ENCODE measurements at regions not wholly inside any gene's neighbourhood (a gene's known extent, or its start where the extent isn't known, plus 50 kb on each side); places are given as distances from the start of the nearest gene placed in this dataset.

DNA sequence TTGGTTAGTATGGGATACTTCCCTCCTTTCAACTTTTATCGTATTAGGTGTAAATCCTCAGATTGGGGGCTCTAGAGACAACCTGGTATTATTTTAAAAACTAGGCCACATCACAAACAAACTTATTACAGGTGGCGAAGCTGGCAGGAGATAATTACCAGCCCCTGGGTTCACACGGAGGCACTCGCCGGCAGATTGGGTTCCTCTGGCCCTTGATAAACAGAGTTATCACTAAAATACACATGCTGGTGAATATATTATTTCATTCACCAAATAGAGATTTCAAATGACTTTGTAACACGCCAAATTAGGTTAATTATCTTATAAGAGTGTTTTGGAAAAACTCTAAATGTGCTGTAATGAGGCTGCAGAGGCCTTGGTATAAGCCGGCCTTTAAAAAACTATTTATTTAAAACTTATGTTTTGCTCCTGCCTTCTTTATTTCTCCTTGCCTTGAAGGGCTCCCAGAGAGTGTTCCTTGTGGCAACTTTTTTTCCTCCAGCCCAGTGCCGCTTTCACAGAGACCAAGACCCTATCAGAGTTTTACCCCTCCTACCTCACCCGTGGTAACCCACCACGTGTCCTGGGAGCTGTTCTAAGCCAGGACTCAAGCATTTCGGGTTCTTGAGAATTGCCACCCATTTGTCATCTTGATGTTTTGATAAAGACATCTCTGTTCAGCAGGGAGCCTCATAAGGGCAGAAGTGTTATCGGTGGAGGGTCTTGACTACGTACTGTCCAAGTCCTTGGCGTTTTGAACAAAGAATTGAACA is 468.6 kb upstream of the CFAP20DC start:
- Mint-ChIP-seq H3K27me3 (no peaks in the 10 kb centered on the region), H3K9me3 (no peaks in the 10 kb centered on the region), H3K4me3 (no peak overlapping the region), H3K4me1 (ENCODE audit: low read depth) (peaks cover 19% of the 10 kb centered on the region), H3K27ac (no peak overlapping the region), H3K36me3 (ENCODE audit: low read depth) (no peaks in the 10 kb centered on the region)
- DNase-seq (no peak), ATAC-seq (no peak)
- intact Hi-C loops (cut with micrococcal nuclease): no loop called here
- CTCF ChIA-PET: interaction anchor here (1.3 kb wide), 1 partner anchor 306 kb away, joined by 3 read pairs; no protein-coding TSS in a partner anchor
- TF ChIP-seq, protein P1, sequence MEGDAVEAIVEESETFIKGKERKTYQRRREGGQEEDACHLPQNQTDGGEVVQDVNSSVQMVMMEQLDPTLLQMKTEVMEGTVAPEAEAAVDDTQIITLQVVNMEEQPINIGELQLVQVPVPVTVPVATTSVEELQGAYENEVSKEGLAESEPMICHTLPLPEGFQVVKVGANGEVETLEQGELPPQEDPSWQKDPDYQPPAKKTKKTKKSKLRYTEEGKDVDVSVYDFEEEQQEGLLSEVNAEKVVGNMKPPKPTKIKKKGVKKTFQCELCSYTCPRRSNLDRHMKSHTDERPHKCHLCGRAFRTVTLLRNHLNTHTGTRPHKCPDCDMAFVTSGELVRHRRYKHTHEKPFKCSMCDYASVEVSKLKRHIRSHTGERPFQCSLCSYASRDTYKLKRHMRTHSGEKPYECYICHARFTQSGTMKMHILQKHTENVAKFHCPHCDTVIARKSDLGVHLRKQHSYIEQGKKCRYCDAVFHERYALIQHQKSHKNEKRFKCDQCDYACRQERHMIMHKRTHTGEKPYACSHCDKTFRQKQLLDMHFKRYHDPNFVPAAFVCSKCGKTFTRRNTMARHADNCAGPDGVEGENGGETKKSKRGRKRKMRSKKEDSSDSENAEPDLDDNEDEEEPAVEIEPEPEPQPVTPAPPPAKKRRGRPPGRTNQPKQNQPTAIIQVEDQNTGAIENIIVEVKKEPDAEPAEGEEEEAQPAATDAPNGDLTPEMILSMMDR (IDR thresholded peaks at IDR 0.05): no peak
- POLR2A ChIA-PET: no interaction called here

DNA sequence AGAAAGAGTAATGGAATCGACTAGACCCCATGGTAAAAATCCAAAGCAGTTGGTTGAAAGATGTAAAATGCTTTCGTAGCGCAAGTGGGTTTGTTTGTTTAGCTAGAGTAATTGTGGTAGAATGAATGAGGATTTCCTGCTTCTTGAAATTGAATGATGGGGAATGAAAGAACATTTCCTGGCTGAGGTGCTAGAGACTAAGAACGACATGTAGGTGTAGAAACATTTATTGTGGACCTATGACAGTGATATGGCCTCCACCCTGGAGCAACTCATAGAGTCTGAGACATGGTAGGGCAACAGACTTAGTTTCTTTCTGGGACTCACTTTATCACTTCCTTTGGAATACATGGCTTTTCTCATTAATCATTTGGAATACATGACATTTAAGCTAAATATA is 467.6 kb upstream of the CFAP20DC start:
- Mint-ChIP-seq H3K27ac (no peak overlapping the region), H3K4me3 (no peak overlapping the region), H3K9me3 (no peaks in the 10 kb centered on the region), H3K36me3 (ENCODE audit: low read depth) (no peaks in the 10 kb centered on the region), H3K4me1 (ENCODE audit: low read depth) (peaks cover 22% of the 10 kb centered on the region), H3K27me3 (no peaks in the 10 kb centered on the region)
- DNase-seq (no peak), ATAC-seq (no peak)
- CTCF ChIA-PET: interaction anchor here (1.0 kb wide), 1 partner anchor 58 kb away, joined by 3 read pairs; no protein-coding TSS in a partner anchor
- POLR2A ChIA-PET: interaction anchor here (0.6 kb wide), 1 partner anchor 189 kb away, joined by 3 read pairs; no protein-coding TSS in a partner anchor
- TF ChIP-seq, protein P1 (IDR thresholded peaks at IDR 0.05): no peak
- intact Hi-C loops (cut with micrococcal nuclease): no loop called here

DNA sequence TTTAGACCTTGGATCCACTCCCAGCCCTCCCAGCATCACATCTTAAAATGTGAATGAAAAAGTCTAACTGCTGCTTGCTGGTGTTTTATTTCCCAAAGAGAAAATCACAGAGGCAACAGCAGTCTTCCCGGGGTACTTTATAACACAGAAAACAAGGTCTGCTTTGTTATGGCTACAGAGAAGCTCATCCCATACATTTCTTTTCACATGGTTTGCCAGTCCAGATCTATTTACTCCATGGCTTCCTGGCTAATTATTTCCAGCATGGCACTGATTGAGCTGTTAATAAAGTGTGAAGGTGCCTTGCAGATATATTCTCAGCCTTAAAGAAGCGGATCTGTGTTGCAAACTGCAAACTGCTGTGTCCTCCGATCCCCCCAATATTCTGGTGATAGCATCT is 466.1 kb upstream of the CFAP20DC start:
- ChIA-PET CTCF (interaction anchor here (0.9 kb wide), 2 partner anchors 20 to 59 kb away, joined by 3 read pairs; no protein-coding TSS in a partner anchor), POLR2A (interaction anchor here (1.5 kb wide), 1 partner anchor 14 kb away, joined by 4 read pairs; no protein-coding TSS in a partner anchor)
- H3K9me3 Mint-ChIP-seq: no peaks in the 10 kb centered on the region
- ATAC-seq (no peak), DNase-seq (no peak)
- H3K27me3 Mint-ChIP-seq: no peaks in the 10 kb centered on the region
- peaks cover 31% of the 10 kb centered on the region for H3K4me1 Mint-ChIP-seq (ENCODE audit: low read depth)
- intact Hi-C loops (cut with micrococcal nuclease): no loop called here
- peaks cover 1% of the 10 kb centered on the region for H3K36me3 Mint-ChIP-seq (ENCODE audit: low read depth)
- H3K27ac Mint-ChIP-seq: no peak overlapping the region
- TF ChIP-seq, protein P1 (IDR thresholded peaks at IDR 0.05): no peak
- no peak overlapping the region for H3K4me3 Mint-ChIP-seq

DNA sequence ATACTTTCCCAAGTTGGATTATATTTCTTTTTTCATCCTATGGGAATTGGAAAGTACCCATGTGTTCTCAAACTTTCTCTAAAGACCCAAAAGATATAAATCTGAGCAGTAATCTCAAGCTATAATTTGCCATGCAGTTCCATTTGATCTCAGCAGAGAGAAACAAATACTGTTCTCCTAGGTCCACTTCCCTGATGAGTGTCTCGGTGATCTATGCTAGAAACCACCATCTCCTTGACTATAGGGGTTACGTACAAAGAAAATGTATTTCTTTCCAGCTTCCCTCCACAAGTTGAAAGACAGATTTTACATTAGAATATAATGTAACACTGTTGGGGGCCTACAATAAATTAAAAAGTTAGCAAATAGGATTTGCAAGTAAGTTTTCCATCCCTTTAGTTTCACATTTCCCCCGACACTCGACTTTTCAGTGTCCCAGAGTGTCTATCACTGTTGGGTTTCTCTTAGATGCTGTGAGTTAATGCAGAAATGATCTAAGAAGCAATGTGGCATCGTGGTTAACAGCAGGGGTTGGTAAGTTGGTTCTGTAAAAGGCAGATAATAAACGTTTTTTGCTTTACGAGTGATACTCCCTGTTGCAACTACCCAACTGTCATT is 465.1 kb upstream of the CFAP20DC start:
- no peaks in the 10 kb centered on the region for H3K9me3 Mint-ChIP-seq
- H3K4me1 Mint-ChIP-seq (ENCODE audit: low read depth): peaks cover 31% of the 10 kb centered on the region
- intact Hi-C loops (cut with micrococcal nuclease): no loop called here
- CTCF ChIA-PET: interaction anchor here (0.9 kb wide), 2 partner anchors 19 to 60 kb away, joined by 3 read pairs; no protein-coding TSS in a partner anchor
- H3K27me3 Mint-ChIP-seq: no peaks in the 10 kb centered on the region
- H3K36me3 Mint-ChIP-seq (ENCODE audit: low read depth): peaks cover 1% of the 10 kb centered on the region
- POLR2A ChIA-PET: interaction anchor here (0.8 to 1.5 kb wide), 2 partner anchors 10 to 13 kb away, joined by 3 to 4 read pairs; no protein-coding TSS in a partner anchor
- peak overlapping the region; percentile 7 for H3K4me3 Mint-ChIP-seq
- ATAC-seq (peak; percentile 67), DNase-seq (no peak)
- TF ChIP-seq, protein P1 (IDR thresholded peaks at IDR 0.05): no peak
- H3K27ac Mint-ChIP-seq: no peak overlapping the region

DNA sequence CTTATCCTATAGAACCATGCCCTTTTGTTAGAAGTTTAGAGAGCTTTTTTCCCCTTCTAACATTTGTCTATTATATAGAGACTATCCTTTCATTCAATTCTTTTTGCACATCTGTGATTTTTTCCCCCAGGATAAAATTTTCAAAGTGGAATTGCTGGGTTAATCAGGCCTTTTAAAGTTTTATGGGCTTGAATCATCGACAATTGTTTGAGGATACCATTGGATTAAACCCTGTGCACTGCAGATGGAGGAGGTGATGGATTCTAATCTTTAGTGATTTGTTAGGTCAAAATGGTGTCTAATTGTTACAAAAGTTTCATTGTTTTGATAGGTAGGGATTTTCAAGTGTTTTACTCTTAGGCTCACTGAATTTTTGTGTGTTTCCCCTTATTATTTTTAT is 463.7 kb upstream of the CFAP20DC start:
- POLR2A ChIA-PET: interaction anchor here (0.7 kb wide), 1 partner anchor 573 kb away, joined by 3 read pairs; no protein-coding TSS in a partner anchor
- intact Hi-C loops (cut with micrococcal nuclease): no loop called here
- Mint-ChIP-seq H3K9me3 (no peaks in the 10 kb centered on the region), H3K27ac (no peak overlapping the region), H3K4me1 (ENCODE audit: low read depth) (peaks cover 31% of the 10 kb centered on the region), H3K4me3 (no peak overlapping the region), H3K27me3 (peaks cover 2% of the 10 kb centered on the region), H3K36me3 (ENCODE audit: low read depth) (peaks cover 1% of the 10 kb centered on the region)
- TF ChIP-seq, protein P1 (IDR thresholded peaks at IDR 0.05): no peak
- DNase-seq: no peak
- CTCF ChIA-PET: no interaction called here
- ATAC-seq: no peak

All from activated CD8-positive, alpha-beta T cell treated with anti-CD3 and anti-CD28 coated beads for 36 hours (primary cell).